GM11168 (cell line): ENCODE measurements at regions not wholly inside any gene's neighbourhood (a gene's known extent, or its start where the extent isn't known, plus 50 kb on each side); places are given as distances from the start of the nearest gene placed in this dataset.

Experiments used
- in situ Hi-C: fragments of 300-500 bp; cut with MboI; formaldehyde crosslinking; loops from one replicate; pipeline ENCODE4 v1.12.0; 2022; ENCODE audit warnings: low sequenced_read_pairs; ENCODE audit not compliant: unreplicated experiment

DNA sequence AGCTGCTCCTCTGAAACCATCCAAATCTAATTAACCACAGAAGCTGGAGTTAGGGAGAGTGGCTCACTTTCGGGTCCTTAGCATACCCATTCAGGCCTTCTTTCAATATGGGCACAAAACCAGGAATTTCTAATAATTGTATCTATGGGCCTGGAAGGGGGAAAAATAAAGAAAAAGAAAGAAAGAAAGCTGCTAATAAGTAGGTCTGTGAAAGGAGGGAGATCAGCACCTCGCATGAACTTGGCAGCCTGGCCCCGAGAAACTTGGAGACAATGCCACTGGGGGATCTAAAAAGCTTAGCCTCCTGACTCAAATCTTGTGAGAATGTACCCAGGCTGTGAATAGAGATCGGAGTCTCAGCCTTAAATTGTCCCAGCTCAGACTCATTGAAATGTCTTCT, 252.1 kb upstream of the SLC14A2 start:
- in situ Hi-C loops, result no loop called here

DNA sequence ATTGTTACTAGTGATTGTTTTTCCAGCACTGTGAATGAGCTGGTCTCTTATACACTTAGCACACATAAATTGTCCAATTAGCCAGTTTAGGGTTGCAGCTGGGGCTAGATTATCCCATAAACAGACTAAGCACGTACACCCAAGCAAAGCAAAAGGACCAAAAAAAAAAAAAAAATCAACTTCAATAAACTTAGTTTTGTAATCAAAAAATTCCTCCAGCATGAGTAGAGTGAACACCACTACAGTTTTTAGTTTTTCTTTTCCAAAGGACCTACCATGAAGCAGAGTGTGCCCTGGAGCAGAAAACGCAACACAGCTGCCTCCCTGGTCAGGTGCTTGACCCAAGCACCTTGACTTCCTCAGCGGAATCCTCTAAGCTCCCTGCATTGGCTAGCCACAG, 249.4 kb upstream of the SLC14A2 start:
- in situ Hi-C loops, result no loop called here

DNA sequence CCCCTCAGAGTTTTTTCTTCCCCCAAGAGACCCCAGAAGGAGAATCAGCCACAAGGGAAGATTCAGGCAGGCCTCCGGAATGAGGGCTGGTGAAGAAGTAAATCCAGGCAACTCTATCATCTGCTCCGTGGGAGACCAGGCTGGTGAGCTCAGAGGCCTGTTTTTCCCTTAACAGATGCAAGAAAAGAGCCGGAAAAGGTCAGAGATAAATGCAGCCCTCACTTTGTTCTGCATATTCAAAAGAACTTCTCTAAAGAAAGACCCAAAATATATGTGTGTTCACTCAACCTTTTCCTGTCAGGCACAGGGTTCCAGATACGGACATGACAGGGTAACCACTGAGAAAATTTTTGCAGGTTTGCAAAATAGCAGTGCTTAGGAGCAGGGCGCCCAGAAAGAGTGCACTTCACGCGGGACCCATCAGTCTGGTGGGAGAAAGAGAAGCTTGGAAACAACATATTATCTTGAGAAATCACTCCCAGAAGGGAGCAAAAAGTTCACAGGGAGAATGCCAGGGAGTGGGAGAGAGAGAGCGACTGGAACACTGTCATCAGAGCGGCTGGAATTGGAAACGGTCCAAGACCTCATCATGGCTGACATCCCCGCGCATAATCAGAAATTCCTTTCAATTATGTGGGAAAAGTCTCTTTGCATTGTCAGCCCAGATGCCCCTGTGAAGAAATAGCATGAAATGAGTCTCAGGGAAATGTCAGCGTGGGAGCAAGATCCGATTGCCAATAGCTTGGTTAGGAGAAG, 244.8 kb upstream of the SLC14A2 start:
- in situ Hi-C loops, result no loop called here

DNA sequence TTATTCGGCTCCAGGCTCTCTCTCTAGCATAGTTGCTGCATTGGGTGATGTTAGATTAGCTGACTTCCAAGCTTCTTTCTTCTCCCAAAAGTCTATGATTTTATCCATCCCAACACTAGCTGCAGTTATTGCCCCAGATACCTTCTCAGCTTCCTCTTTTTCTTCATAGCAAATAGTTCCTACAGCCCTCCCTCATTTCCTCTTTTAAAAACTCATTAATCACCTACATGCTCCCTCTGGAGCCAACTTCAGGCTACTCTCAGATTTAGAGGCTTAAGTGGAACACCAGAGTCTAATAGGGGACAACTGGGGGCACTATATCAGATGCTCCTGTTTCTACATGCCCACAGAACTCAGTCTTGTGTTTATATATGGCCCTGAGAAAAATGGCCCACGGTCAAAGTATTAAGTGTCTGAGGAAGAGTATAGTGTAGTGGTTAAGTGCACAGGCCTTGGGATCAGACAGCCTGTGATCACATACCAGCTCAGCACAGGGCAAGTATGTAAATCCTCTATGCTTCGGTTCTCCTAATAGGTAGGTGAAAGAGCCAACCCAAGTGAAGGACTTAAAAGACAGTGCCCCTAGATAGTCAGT, 241.9 kb upstream of the SLC14A2 start:
- in situ Hi-C loops, result no loop called here

DNA sequence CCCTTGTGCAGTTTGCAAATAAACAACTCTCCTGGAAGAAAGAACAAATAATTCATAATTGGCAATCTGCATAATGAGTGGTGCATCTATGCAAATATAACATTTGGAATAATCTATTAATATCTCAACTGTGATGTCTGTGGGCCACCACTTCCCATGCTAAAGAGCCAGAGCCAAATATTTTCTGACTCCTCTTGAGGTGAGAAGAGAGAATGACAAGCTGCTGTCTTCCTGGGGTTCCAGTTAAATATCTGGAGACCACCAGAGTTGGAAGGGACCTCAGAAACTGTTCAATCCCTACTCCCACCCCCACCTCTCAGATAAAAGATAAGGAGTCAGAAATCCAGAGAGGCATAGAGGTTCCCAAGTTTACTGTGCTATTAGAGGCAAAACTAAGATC, 241.0 kb upstream of the SLC14A2 start:
- in situ Hi-C loops, result no loop called here

DNA sequence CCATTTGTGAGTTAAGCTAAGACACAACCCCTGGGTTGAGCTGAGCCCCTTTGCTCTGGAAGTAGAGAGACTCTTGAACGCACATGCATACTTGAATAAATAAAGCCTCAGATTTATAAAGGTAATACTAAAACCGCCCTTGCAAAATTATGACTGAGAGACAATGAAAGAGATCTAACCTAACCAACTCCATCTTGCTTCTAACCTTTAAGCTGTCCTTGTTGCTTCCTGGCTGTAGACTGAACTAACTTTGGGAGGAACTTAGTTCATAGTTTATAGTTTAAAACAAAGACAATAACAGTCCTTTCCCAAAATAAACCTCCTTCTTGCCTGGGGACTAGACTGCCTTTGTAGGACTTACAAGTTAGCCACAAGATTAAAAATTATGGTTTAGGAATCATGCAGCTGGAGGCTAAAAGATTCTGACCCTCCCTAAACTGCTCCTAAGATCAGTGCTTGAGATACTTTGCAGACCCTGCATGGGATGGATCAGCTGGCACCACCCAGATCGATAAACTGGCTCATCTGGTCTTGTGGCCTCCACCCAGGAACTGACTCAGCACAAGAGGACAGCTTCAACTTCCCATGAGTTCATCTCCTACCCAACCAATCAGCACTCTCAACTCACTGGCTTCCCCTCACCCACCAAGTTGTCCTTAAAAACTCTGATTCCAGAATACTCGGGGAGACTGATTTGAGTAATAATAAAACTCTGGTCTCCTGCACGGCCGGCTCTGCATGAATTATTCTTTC, 240.2 kb upstream of the SLC14A2 start:
- in situ Hi-C loops, result no loop called here

DNA sequence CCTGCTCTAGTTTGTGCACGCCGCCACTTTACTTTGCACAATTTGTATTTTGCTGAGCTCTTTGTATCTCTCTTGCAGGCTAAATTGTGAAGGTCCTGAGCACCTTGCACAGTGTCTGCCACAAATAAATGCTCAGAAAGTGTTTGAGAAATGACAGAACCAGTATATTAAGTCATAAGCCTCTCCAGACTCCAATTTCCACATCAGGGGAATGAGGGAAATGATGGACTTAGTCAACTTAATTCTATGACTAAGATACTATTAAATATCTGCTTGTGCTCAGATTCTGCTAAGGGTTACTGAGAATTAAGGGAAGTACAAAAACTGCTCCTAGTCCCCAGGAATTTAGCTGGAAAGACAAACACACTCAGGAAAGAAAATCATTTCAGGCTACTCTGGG, 239.1 kb upstream of the SLC14A2 start:
- in situ Hi-C loops, result no loop called here

DNA sequence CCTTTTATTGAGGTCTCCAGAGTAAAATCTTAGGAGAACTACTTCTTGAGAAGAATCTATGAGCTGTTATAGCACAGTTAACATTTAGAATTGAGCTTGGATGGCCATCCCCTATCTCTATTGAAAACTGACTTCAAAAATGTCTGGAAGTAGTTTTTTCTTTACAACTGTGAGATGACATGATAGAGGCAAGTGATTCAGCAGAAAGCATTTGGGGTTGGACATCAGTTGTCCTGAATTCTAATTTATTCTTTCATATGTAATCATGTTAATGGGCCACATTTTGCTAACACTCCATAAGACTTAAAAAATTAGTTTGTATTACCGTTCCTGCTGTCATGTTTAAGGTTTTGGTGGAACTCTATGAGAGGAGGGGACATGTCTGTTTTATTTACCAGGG, 237.0 kb upstream of the SLC14A2 start:
- in situ Hi-C loops, result no loop called here

DNA sequence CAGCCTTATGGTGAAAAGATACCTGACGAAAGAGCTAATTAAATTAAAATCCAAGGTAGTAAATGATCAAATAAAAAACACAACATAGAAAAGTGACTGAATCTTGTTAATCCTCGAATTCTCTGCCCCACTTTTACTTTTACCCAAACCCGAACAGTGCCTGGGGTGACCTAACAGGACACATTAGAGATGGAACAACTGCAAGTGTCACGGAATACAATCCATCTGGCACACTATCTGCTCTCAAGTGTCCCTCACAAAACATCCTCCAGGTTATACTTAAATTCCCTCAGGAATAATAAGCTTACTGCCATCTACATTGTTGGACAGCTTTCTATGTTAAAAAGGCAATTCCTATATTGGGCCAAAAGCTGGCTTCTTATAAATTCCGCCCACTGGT, 236.3 kb upstream of the SLC14A2 start:
- in situ Hi-C loops, result no loop called here

DNA sequence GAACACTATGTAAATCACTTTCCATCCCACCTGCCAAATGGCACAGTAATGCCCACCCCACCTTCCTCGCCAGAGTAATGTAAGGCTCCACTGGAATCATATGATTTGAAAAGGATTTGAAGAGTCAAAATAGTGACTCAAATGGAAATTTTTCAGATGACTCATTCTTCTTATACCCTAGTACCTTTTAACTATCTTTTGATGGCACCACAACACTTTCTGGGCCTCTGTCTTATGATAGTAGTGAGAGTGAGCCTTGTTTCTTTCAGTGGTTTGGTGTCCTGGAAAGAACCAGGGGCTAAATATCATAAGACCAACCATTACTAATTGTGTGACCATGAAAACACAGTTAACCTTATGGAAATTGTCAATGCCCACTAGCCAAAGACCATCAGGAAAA, 235.4 kb upstream of the SLC14A2 start:
- in situ Hi-C loops, result no loop called here

DNA sequence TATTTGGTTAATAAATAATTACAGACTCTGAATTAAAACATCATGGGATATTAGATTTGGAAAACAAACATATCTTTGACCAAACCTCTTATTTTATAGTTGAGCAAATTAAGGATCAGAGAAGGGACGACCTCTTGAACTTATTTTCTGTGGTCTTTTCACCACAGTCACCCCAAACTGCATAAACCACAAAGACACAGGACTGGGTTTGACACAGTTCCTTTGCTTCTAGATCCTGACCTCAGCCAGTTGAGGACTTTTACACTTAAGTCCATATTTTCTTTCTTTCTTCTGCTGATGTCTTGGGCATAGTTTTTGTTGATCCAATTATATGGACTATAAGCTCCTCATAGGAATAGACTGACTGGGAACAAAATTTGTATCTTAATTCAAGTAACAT, 234.0 kb upstream of the SLC14A2 start:
- in situ Hi-C loops, result no loop called here

DNA sequence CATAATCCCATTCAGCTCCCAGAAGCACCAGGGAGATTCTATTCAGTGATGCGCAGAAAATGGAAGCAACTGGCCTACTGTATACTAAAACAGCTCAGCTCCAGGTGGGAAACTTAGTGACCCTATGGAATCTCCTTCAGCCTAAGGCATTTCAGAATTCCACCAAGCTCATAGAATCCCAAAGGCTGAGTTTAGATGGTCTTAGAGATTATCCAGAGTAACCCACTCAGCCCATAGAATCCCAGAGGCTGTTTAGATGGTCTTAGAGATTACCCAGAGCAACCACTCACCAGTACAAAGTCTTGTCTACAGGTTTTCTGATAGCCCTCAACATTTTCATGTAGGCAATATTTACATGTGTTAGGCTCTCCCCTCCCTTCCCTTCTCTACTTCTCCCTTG, 232.0 kb upstream of the SLC14A2 start:
- in situ Hi-C loops, result no loop called here

DNA sequence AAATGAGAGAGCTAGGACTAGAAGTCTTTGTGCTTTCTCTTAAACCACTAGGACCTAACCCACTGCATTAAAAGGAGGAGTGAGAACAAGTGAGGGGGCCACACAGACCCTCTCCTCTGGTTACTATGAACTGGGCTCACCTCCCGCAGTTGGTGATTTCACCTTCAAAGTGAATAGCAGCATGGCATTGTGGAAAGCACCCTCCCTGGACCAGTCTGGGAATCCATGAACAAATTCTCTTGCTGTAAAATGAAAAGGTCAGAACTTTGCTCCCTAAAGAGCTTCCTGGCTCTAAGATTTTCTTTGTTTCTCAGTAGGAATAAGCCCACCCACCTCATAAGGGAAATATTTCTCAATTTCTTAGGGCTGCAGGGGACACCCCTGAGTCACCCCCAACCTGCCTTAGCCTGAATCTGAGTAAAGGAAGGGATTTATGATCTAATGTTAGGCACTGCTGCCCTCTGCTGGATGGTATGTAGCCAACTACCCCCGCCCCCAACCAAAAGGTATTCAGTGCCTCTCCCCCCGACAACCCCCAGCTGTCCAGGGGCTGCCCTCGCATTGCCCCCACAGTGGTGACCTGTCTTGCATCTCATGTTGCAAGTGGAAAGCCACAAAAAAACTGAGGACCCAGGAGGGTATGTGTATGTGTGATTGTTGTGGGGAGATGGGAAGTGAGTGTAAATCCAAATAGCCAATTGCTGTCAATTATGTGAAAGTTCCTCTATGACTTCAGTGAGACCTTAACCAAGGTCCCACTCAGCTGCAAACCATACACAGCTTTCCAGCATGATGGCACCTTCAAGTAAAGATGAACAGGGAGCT, 230.9 kb upstream of the SLC14A2 start:
- in situ Hi-C loops, result no loop called here

DNA sequence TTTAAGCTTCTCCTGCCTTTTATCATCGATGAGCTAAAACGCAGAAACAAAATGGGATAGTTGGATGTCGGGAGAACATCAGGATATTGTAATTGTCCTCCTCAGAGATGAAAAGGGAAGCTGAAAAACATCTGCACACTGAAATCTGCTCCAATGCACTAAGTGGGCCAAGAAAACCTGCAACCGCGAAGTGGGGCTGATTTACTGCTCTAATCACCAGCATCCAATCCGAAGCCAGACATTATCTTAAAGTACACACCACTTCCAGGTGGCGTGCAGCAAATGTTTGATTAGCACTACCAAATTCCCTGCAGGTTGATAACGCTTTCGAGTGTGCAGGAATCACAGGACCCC, 230.3 kb upstream of the SLC14A2 start:
- in situ Hi-C loops, result no loop called here

DNA sequence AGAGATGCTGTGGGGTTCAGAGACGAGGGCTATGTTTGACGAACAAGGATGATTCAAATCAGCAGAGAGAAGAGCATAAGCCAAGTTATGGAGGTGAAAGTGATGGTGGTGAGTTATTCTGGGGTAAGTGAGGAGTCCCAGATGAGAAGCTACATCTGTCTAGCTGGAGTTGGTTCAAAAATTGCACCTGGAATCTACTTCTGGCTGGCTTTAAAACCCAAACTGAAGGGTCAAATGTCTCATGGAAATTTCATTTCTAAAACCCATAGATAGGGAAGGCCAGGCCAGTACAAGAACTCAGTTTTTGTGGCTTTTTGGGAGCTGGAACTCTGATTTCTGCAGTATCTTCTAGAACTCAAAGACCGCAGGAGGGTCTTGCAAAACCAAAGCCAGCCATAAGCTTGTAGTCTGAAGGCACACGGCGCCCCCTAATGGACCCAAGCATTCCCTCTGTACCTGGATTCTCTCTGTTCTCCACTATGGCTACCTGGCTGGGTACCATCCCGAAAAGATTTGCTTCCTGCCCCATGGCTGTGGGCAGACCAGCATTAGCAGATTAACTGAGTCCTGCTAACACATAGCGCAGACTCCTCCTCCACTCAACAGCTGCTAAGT, 229.1 kb upstream of the SLC14A2 start:
- in situ Hi-C loops, result no loop called here

DNA sequence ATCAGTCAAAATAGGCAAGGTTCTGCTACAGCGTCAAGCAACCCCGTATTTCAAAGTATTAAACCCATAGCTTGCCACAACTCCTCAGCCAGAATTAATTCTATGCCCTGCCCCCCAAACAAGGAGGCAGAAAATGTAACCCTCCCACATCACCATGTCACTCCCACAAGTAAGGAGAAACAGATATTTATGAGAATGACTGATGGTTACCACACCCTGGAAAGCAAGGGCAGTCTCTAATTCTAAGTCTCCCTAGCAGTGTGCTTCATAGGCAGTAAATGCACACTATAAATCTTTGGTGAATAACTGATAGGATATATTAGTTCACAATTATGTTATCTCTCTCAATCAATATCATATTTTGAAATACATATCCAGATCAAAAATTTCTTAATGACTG, 228.0 kb upstream of the SLC14A2 start:
- in situ Hi-C loops, result no loop called here

DNA sequence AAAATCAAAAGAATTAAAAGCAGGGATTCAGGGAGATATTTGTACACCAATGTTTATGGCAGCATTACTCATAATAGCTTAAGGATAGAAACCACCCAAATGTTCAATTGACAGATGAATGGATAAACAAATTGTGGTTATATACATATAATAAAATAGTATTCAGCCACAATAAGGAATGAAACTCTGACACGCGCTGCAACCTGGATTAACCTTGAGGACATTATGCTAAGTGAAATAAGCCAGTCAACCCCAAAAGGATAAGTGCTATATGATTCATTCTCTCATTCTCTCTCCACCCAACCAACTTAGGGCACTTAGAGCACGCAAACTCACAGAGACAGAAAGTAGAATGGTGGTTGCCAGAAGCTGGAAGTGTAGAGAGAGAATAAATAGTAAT, 216.8 kb upstream of the SLC14A2 start:
- in situ Hi-C loops, result no loop called here

DNA sequence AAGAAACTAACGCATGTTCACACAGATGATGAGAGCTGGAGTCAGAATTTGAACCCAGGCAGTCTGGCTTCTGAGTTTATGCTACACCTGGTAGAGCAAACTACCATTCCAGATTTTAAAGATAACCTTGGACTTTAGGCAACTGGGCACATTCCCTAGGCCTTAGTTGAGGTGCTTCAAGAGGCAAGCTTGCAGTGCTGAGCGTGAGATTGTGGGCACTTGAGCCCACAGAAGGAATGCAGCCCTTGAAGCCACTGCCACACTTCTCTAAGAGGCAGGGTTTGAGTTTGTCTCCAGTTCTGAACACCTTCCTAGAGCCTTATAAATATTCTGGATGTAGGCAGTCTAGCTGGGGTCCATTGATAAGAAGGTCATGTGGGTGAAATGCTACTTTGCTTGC, 216.1 kb upstream of the SLC14A2 start:
- in situ Hi-C loops, result no loop called here

DNA sequence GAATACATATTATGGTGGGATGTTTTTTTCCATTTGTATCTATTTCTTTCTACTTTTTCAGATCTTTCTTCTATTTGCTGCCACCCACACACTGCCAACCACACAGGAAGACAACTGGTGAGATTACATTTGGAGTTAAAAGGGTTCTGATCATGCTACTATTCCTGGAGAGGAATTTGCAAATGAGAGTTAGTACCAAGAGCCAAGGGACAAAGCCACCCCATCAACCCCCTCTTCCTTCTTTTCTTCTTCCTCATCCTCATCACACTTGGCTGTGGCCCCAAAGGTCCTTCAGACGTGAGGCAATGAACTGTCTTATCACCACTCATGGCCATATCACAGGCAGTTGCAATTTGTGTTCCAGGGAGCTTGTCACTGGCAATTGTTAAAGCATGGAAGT, 215.6 kb upstream of the SLC14A2 start:
- in situ Hi-C loops, result no loop called here

DNA sequence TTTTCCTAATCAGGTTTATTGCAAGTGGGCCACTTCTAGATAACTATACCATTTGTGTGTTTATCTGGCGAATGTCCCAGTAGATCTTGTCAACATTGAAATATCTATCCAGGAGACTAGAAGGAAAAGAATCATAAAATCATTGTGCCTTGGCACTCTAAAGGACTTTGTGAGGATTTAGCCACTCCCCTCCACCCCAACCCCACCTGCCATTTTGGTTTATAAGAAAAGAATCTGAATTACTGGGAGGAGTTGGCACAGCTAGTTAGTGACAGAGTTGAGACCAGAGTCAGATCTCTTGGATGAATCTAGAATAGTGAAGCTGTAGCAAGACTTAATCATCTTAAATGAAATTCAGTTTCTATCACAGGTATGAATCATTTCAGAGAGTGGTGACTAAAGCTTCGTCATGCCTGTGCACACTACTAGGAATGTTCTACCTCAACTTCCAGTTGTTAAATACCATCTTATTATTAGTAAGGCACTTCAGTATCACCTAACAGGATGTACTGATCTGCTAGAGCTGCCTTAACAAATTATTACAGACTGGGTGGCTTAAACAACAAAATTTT, 212.7 kb upstream of the SLC14A2 start:
- in situ Hi-C loops, result no loop called here
